Ishikawa (cell line): ENCODE measurements at regions not wholly inside any gene's neighbourhood (a gene's known extent, or its start where the extent isn't known, plus 50 kb on each side); places are given as distances from the start of the nearest gene placed in this dataset.

Experiments used
- CEBPB ChIP-seq: IDR thresholded peaks from 2 replicates; pipeline ENCODE4 v1.6.1; 2012
- CREB1 ChIP-seq: IDR thresholded peaks from 2 replicates; pipeline ENCODE4 v1.6.1; 2012; ENCODE audit warnings: low read depth
- EGR1 ChIP-seq: IDR thresholded peaks from 2 replicates; pipeline ENCODE4 v1.6.1; 2012
- EP300 ChIP-seq: IDR thresholded peaks from 2 replicates; pipeline ENCODE4 v1.6.1; 2012; ENCODE audit warnings: borderline replicate concordance
- FOXM1 ChIP-seq: IDR thresholded peaks from 2 replicates; pipeline ENCODE4 v1.6.1; 2012; ENCODE audit warnings: low read depth, borderline replicate concordance
- MAX ChIP-seq: IDR thresholded peaks from 2 replicates; pipeline ENCODE4 v1.6.1; 2012
- RAD21 ChIP-seq: IDR thresholded peaks from 2 replicates; pipeline ENCODE4 v1.6.1; 2012; ENCODE audit warnings: low read depth
- REST ChIP-seq: IDR thresholded peaks from 2 replicates; pipeline ENCODE4 v1.6.1; 2012; ENCODE audit warnings: low read depth, mild to moderate bottlenecking
- TAF1 ChIP-seq: IDR thresholded peaks from 2 replicates; pipeline ENCODE4 v1.6.1; 2012; ENCODE audit warnings: low read depth, mild to moderate bottlenecking
- TCF12 ChIP-seq: IDR thresholded peaks from 2 replicates; pipeline ENCODE4 v1.6.1; 2012; ENCODE audit warnings: low read depth
- TEAD4 ChIP-seq: IDR thresholded peaks from 2 replicates; pipeline ENCODE4 v1.6.1; 2012
- USF1 ChIP-seq: IDR thresholded peaks from 2 replicates; pipeline ENCODE4 v1.6.1; 2012
- YY1 ChIP-seq: IDR thresholded peaks from 2 replicates; pipeline ENCODE4 v1.6.1; 2012; ENCODE audit warnings: low read depth
- ZBTB7A ChIP-seq: IDR thresholded peaks from 2 replicates; pipeline ENCODE4 v1.6.1; 2012; ENCODE audit warnings: low read depth

GRCh38 chr3:65028024-65028423, 340.2 kb upstream of the ADAMTS9 start:
- no peak for TF ChIP-seq REST
- no peak for TF ChIP-seq ZBTB7A
- TF ChIP-seq FOXM1: no peak
- TF ChIP-seq TEAD4: no peak
- no peak for TF ChIP-seq EGR1
- TF ChIP-seq YY1: no peak
- TF ChIP-seq TAF1: no peak
- TF ChIP-seq EP300: no peak
- no peak for TF ChIP-seq CREB1
- no peak for TF ChIP-seq CEBPB
- TF ChIP-seq RAD21: no peak
- no peak for TF ChIP-seq TCF12
- no peak for TF ChIP-seq MAX
- no peak for TF ChIP-seq USF1
